Upper lobe of right lung (tissue), 1 donor: ENCODE measurements at regions not wholly inside any gene's neighbourhood (a gene's known extent, or its start where the extent isn't known, plus 50 kb on each side); places are given as distances from the start of the nearest gene placed in this dataset.

Experiments used
- ATAC-seq: fragments of 200-7000 bp; cut with Tn5 transposase; one replicate; pipeline ENCODE4 v1.9.1; 2020; ENCODE audit warnings: mild to moderate bottlenecking, moderate library complexity
- DNase-seq: peaks from one replicate; pipeline ENCODE4 v3.0.0-alpha.2; 2020
- H3K27ac ChIP-seq: fragments of 200-600 bp; one replicate; pipeline ENCODE4 v1.8.0; 2022
- H3K27me3 ChIP-seq: fragments of 200-600 bp; one replicate; pipeline ENCODE4 v1.8.0; 2022; ENCODE audit warnings: mild to moderate bottlenecking
- H3K36me3 ChIP-seq: fragments of 200-600 bp; one replicate; pipeline ENCODE4 v1.8.0; 2022
- H3K4me1 ChIP-seq: fragments of 200-600 bp; one replicate; pipeline ENCODE4 v1.8.0; 2022
- H3K4me3 ChIP-seq: fragments of 200-600 bp; one replicate; pipeline ENCODE4 v1.8.0; 2022; ENCODE audit warnings: mild to moderate bottlenecking
- H3K9me3 ChIP-seq: fragments of 200-600 bp; one replicate; pipeline ENCODE4 v1.8.0; 2022
- CTCF ChIP-seq: fragments of 200-600 bp; IDR thresholded peaks from one replicate; pipeline ENCODE4 v1.8.0; 2022; ENCODE audit warnings: antibody characterized with exemption
- intact Hi-C: fragments of 100-400 bp; cut with DNase I; formaldehyde crosslinking; loops from one replicate; pipeline ENCODE4 v1.11.0; 2022
- donor health status: DM: no; HTN: yes; CAD: no; lungs with severe emphysema.

- Histone ChIP-seq H3K27ac (no peak overlapping the region), H3K36me3 (no peaks in the 10 kb centered on the region), H3K9me3 (peaks cover 4% of the 10 kb centered on the region), H3K4me1 (no peaks in the 10 kb centered on the region), H3K27me3 (no peaks in the 10 kb centered on the region), H3K4me3 (no peak overlapping the region)
- intact Hi-C loops: no loop called here
- TF ChIP-seq CTCF: no peak
- no peak for DNase-seq
- no peak for ATAC-seq
These were observed 276.5 kb downstream of the KIF2B start for GRCh38 chr17:54099221-54099620.

GRCh38 chr17:54102246-54102645 is 279.5 kb downstream of the KIF2B start:
- Histone ChIP-seq H3K4me3 (no peak overlapping the region), H3K27me3 (no peaks in the 10 kb centered on the region), H3K9me3 (peaks cover 4% of the 10 kb centered on the region), H3K27ac (no peak overlapping the region), H3K4me1 (no peaks in the 10 kb centered on the region), H3K36me3 (no peaks in the 10 kb centered on the region)
- no peak for DNase-seq
- intact Hi-C loops: no loop called here
- no peak for TF ChIP-seq CTCF
- no peak for ATAC-seq

- intact Hi-C loops: no loop called here
- ATAC-seq (no peak), DNase-seq (no peak)
- Histone ChIP-seq H3K27me3 (no peaks in the 10 kb centered on the region), H3K27ac (no peak overlapping the region), H3K4me1 (no peaks in the 10 kb centered on the region), H3K36me3 (no peaks in the 10 kb centered on the region), H3K9me3 (no peaks in the 10 kb centered on the region), H3K4me3 (no peak overlapping the region)
- TF ChIP-seq CTCF: no peak
These were observed 288.8 kb downstream of the KIF2B start for GRCh38 chr17:54111576-54111975.

- Histone ChIP-seq H3K4me1 (no peaks in the 10 kb centered on the region), H3K36me3 (no peaks in the 10 kb centered on the region), H3K27ac (no peak overlapping the region), H3K9me3 (peaks cover 5% of the 10 kb centered on the region), H3K27me3 (no peaks in the 10 kb centered on the region), H3K4me3 (no peak overlapping the region)
- ATAC-seq (no peak), DNase-seq (no peak)
- TF ChIP-seq CTCF: no peak
- intact Hi-C loops: no loop called here
These were observed 294.7 kb downstream of the KIF2B start for GRCh38 chr17:54117452-54117851.

- Histone ChIP-seq H3K4me1 (no peaks in the 10 kb centered on the region), H3K4me3 (no peak overlapping the region), H3K27me3 (no peaks in the 10 kb centered on the region), H3K27ac (no peak overlapping the region), H3K36me3 (no peaks in the 10 kb centered on the region), H3K9me3 (no peaks in the 10 kb centered on the region)
- no peak for TF ChIP-seq CTCF
- DNase-seq: no peak
- intact Hi-C loops: no loop called here
- ATAC-seq: no peak
These were observed 301.7 kb downstream of the KIF2B start for GRCh38 chr17:54124456-54124855.

- H3K4me1 ChIP-seq: no peaks in the 10 kb centered on the region
- H3K36me3 ChIP-seq: no peaks in the 10 kb centered on the region
- no peaks in the 10 kb centered on the region for H3K27me3 ChIP-seq
- intact Hi-C loops: no loop called here
- no peak for TF ChIP-seq CTCF
- no peak overlapping the region for H3K27ac ChIP-seq
- ATAC-seq (no peak), DNase-seq (no peak)
- H3K9me3 ChIP-seq: no peaks in the 10 kb centered on the region
- no peak overlapping the region for H3K4me3 ChIP-seq
These were observed 330.7 kb downstream of the KIF2B start for GRCh38 chr17:54153423-54153822.
